ENCODE measurements at regions not wholly inside any gene's neighbourhood (a gene's known extent, or its start where the extent isn't known, plus 50 kb on each side); places are given as distances from the start of the nearest gene placed in this dataset.

- TF ChIP-seq, protein P1, sequence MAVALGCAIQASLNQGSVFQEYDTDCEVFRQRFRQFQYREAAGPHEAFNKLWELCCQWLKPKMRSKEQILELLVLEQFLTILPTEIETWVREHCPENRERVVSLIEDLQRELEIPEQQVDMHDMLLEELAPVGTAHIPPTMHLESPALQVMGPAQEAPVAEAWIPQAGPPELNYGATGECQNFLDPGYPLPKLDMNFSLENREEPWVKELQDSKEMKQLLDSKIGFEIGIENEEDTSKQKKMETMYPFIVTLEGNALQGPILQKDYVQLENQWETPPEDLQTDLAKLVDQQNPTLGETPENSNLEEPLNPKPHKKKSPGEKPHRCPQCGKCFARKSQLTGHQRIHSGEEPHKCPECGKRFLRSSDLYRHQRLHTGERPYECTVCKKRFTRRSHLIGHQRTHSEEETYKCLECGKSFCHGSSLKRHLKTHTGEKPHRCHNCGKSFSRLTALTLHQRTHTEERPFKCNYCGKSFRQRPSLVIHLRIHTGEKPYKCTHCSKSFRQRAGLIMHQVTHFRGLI (CRISPR knock-in tag; IDR thresholded peaks at IDR 0.05): no peak
- TF ChIP-seq PREB (CRISPR knock-in tag; IDR thresholded peaks at IDR 0.05): no peak
Observed at GRCh38 chr1:163866564-163866963, 544.8 kb downstream of the NUF2 start (continued).

DNA sequence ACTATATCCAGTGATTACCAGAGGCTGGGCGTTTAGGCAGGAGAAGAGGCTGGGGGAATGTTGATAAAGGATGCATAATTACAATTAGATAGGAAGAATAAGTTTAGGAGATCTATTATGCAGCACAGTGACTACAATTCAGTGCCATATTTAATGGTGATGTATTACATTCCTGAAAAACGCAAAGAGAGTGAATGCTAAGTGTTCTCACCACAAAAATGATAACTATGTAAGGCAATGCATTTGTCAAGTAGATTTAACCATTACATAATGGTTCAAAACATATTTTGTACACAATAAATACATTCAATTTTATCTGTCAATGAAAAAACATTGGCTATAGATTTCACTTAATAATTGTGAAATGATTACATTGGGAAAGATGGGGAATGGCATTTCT is 548.9 kb downstream of the NUF2 start:
- ChIA-PET POLR2A (no interaction called here), CTCF (ENCODE audit: low intra/inter-chr PET ratio) (no interaction called here)
- no peaks in the 10 kb centered on the region; the same call in 1 of the 2 replicates for H3K9me3 ChIP-seq (replicated peaks; ENCODE audit: control insufficient read depth, insufficient read depth, low read depth, low read length)
- no peak overlapping the region for H3K4me3 ChIP-seq
- WGBS (ENCODE audit: insufficient coverage, low coverage, missing lambda C conversion rate): 3% methylated on average over 2 of the region's 2 CpGs
- no peak overlapping the region for H3K27ac ChIP-seq (ENCODE audit: extremely low read depth, low read depth, low read length)
- DNase-seq (ENCODE audit: extremely low read depth in 1 of 4, low spot score in 3 of 4) (no peak), FAIRE-seq (no peak), ATAC-seq (no peak)
- H3K9me1 ChIP-seq (ENCODE audit: control insufficient read depth, insufficient read depth, low read length): no peaks in the 10 kb centered on the region
- H4K20me1 ChIP-seq (replicated peaks; ENCODE audit: control insufficient read depth, insufficient read depth, low read length): no peaks in the 10 kb centered on the region
- no TSS peak for BruUV-seq (replicated peaks)
- intact Hi-C loops (cut with micrococcal nuclease): no loop called here
- no peak overlapping the region for H3K4me2 ChIP-seq (ENCODE audit: insufficient read depth, low read length)
- no peak overlapping the region for H2AFZ ChIP-seq (ENCODE audit: low read depth, low read length)
- H3K27me3 ChIP-seq (ENCODE audit: control insufficient read depth in 2 of 2, insufficient read depth in 2 of 2, low read length in 2 of 2): no peaks in the 10 kb centered on the region
- no peaks in the 10 kb centered on the region for H3K79me2 ChIP-seq (ENCODE audit: control insufficient read depth, insufficient read depth, low read length)
- H3K4me1 ChIP-seq (replicated peaks in 1 of 2; ENCODE audit: control insufficient read depth in 2 of 2, insufficient read depth in 2 of 2, low read length in 2 of 2): no peaks in the 10 kb centered on the region
- no peak overlapping the region for H3K9ac ChIP-seq (ENCODE audit: insufficient read depth in 1 of 2, low read depth in 2 of 2, low read length in 2 of 2)
- no peaks in the 10 kb centered on the region for H3K36me3 ChIP-seq (ENCODE audit: control insufficient read depth, insufficient read depth, low read length)
- in situ Hi-C loops (cut with MboI): no loop called here
- no peak for TF ChIP-seq ZNF143 (CRISPR knock-in tag; IDR thresholded peaks at IDR 0.05)
- TF ChIP-seq SIN3A (IDR thresholded peaks at IDR 0.05; ENCODE audit: borderline replicate concordance in 2 of 2, control insufficient read depth in 1 of 2, low read depth in 2 of 2, low read length in 2 of 2): no peak
- TF ChIP-seq KLF13 (tag; IDR thresholded peaks at IDR 0.05; ENCODE audit: borderline replicate concordance, low read depth): no peak
- no peak for TF ChIP-seq SMAD3 (CRISPR knock-in tag; conservative IDR thresholded peaks at IDR 0.05)
- TF ChIP-seq CUX1 (CRISPR knock-in tag; IDR thresholded peaks at IDR 0.05): no peak
- TF ChIP-seq, protein P2, sequence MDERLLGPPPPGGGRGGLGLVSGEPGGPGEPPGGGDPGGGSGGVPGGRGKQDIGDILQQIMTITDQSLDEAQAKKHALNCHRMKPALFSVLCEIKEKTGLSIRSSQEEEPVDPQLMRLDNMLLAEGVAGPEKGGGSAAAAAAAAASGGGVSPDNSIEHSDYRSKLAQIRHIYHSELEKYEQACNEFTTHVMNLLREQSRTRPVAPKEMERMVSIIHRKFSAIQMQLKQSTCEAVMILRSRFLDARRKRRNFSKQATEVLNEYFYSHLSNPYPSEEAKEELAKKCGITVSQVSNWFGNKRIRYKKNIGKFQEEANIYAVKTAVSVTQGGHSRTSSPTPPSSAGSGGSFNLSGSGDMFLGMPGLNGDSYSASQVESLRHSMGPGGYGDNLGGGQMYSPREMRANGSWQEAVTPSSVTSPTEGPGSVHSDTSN (CRISPR knock-in tag; IDR thresholded peaks at IDR 0.05; ENCODE audit: low read depth): no peak
- TF ChIP-seq, protein P2 (tag; conservative IDR thresholded peaks at IDR 0.05; ENCODE audit: low read depth): no peak
- TF ChIP-seq SIRT6 (IDR thresholded peaks at IDR 0.05; ENCODE audit: low read depth, low read length): no peak
- TF ChIP-seq TARDBP (IDR thresholded peaks at IDR 0.05): no peak

All from K562 (cell line).